Astrocyte of the cerebellum (primary cell): ENCODE measurements at regions not wholly inside any gene's neighbourhood (a gene's known extent, or its start where the extent isn't known, plus 50 kb on each side); places are given as distances from the start of the nearest gene placed in this dataset.
"Not testable (repeated sequence)": the region's sequence is repeated elsewhere in the genome, so short reads cannot be mapped to it uniquely, and the experiment has no call there.

Source experiments
- DNase-seq: peaks from one replicate; pipeline ENCODE4 v3.0.0-alpha.2; 2011; ENCODE audit warnings: low read depth
- H3K4me3 ChIP-seq: 2 replicates; pipeline ENCODE4 v1.5.1; 2011; ENCODE audit warnings: mild to moderate bottlenecking, low read depth, low read length, moderate library complexity
- CTCF ChIP-seq: IDR thresholded peaks from 2 replicates; pipeline ENCODE4 v1.5.1; 2012; ENCODE audit warnings: low read length, low read depth, moderate library complexity, mild to moderate bottlenecking; ENCODE audit errors: missing control alignments
- in situ Hi-C: cut with HindIII; loops from 2 replicates; pipeline ENCODE4 v1.10.0; 2017; ENCODE audit warnings: low sequenced_read_pairs

- no peak overlapping the region for H3K4me3 ChIP-seq
- DNase-seq, result no peak
- TF ChIP-seq CTCF, result no peak
- in situ Hi-C loops, result no loop called here
Measured at GRCh38 chr5:56732121-56732520, 83.2 kb upstream of the MAP3K1 start.

GRCh38 chr5:56731473-56731872 is 83.9 kb upstream of the MAP3K1 start:
- DNase-seq, H3K4me3 ChIP-seq, in situ Hi-C loops: not testable (repeated sequence)

GRCh38 chr5:56729488-56729887 is 85.9 kb upstream of the MAP3K1 start:
- no peak for TF ChIP-seq CTCF
- H3K4me3 ChIP-seq, result no peak overlapping the region
- DNase-seq, result no peak
- in situ Hi-C loops, result no loop called here

- no peak overlapping the region for H3K4me3 ChIP-seq
- in situ Hi-C loops, result no loop called here
- DNase-seq, result no peak
- TF ChIP-seq CTCF, result no peak
Measured at GRCh38 chr5:56725711-56726411, 89.5 kb upstream of the MAP3K1 start.

DNA sequence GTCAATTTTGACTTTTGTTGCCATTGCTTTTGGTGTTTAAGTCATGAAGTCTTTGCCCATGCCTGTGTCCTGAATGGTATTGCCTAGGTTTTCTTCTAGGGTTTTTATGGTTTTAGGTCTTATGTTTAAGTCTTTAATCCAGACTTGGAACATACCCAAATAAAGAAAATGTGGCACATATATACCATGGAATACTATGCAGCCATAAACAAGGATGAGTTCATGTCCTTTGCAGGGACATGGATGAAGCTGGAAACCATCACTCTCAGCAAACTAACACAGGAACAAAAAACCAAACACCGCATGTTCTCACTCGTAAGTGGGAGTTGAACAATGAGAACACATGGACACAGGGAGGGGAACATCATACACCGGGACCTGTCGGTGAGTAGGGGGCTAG is 90.5 kb upstream of the MAP3K1 start:
- in situ Hi-C loops, DNase-seq, H3K4me3 ChIP-seq: not testable (repeated sequence)

- H3K4me3 ChIP-seq, result no peak overlapping the region
- no peak for DNase-seq
- no peak for TF ChIP-seq CTCF
- in situ Hi-C loops, result no loop called here
Measured at GRCh38 chr5:56722317-56722716, 93.0 kb upstream of the MAP3K1 start.

- DNase-seq, result no peak
- H3K4me3 ChIP-seq, result no peak overlapping the region
- in situ Hi-C loops, result no loop called here
- no peak for TF ChIP-seq CTCF
Measured at GRCh38 chr5:56717253-56717987, 97.9 kb upstream of the MAP3K1 start.
